ENCODE measurements at regions not wholly inside any gene's neighbourhood (a gene's known extent, or its start where the extent isn't known, plus 50 kb on each side); places are given as distances from the start of the nearest gene placed in this dataset.

- TF ChIP-seq CTCF (IDR thresholded peaks at IDR 0.05) (no peak), EZH2 (IDR thresholded peaks at IDR 0.05) (no peak)
Observed at GRCh38 chr12:33283054-33283453, 156.6 kb downstream of the SYT10 start.

Measured in neural progenitor cell (in vitro differentiated cells).